GM21723 (cell line): ENCODE measurements at regions not wholly inside any gene's neighbourhood (a gene's known extent, or its start where the extent isn't known, plus 50 kb on each side); places are given as distances from the start of the nearest gene placed in this dataset.
"Not testable (repeated sequence)": the region's sequence is repeated elsewhere in the genome, so short reads cannot be mapped to it uniquely, and the experiment has no call there.

Experiments used
- ATAC-seq: cut with Tn5 transposase; IDR thresholded peaks from one replicate; pipeline ENCODE4 v1.9.1; 2021; ENCODE audit warnings: mild to moderate bottlenecking, moderate library complexity; ENCODE audit not compliant: unreplicated experiment

DNA sequence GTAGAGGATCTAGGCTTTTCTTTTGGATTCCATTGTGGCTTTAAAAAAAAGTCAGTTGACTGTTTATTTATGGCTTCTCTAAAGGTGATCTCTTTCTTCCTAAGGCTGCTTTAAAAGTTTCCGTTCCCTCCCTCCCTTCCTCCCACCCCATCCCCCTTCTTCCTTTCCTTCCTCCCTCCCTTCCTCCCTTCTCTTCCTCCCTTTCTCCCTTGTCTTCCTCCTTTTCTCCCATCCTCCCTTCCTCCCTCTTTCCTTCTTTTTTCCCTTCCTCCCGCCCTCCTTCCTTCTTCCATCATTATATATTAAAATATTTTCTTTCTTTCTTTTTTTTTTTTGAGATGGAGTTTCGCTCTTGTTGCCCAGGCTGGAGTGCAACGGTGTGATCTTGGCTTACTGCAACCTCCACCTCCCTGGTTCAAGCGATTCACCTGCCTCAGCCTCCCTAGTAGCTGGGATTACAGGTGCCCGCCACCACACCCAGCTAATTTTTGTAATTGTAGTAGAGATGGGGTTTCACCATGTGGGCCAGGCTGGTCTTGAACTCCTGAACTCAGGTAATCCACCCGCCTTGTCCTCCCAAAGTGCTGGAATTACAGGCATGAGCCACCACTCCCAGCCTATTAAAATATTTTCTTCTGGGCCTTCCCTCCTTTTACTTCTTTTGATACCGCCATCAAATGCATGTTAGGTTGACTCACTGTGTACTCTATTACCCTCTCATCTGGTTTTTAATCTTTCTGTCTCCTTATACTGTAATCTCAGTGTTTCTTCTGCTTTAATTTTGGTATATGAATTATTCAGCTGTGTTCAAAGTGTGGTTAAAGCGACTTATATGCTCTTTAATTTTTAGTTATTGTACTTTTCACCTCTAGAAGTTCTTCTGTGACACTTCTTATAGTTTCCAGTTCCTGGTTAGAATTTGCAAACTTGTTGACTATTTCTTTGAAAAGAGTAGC lies 59.2 kb upstream of the ATP5PO start:
- no peak for ATAC-seq

DNA sequence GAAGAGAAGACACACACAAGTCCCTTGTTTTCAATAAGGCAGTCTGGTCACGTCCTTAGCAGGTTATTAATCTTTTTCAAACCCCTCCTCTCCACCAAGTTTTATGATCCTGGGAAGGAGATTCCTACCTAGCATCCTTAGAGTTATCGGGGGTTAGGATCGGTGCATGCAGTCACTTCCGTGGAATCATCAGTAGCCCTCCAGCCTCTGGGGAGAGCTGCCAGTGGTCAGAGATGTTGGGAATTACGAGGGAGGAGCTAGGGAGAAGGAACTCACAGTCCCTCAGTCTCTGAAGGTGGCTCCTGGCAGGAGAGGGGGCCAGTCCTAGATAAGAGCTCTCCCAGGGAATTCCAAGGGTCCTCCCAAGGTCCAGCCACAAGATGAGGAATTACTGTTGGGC lies 57.7 kb upstream of the ATP5PO start:
- no peak for ATAC-seq

DNA sequence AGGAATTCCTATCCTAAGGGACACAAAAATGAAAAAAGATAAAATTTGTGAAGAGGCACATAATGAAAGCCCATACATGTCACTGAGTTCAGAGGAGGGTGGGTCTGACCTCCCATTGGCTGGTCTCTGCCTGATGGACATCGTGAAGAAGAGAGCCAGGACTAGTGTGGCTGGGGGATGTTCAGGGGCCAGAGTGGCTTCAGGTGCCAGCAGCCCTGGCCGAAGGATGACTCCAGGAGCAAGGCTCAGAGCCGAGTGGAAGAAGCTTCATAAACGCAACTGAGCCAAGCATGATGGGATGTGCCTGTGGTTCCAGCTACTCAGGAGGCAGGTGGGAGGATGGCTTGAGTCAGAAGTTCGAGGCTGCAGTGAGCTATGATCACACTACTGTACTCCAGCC lies 56.9 kb upstream of the ATP5PO start:
- no peak for ATAC-seq

DNA sequence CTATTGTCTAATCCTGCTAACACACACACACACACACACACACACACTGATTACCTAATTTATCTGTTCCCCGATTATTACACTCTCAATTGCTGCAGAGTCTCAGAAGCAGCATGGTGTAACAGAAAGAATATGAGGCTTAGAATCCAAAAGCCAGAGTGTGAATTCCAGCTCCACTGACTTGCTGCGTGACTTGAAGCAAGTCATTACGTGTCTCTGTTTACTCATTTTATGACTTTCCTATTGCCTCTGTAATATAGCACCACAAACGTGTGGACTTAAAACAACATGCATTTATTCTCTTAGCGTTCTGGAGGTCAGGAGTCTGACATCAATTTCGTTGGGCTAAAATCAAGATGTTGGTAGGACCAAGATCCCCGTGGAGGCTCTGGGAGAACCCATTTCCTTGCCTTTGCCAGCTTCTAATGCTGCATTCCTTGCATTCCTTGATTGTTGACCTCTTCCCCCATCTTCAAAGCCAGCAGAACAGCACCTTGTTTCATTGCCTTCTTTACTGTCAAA lies 55.9 kb upstream of the ATP5PO start:
- ATAC-seq, result no peak

DNA sequence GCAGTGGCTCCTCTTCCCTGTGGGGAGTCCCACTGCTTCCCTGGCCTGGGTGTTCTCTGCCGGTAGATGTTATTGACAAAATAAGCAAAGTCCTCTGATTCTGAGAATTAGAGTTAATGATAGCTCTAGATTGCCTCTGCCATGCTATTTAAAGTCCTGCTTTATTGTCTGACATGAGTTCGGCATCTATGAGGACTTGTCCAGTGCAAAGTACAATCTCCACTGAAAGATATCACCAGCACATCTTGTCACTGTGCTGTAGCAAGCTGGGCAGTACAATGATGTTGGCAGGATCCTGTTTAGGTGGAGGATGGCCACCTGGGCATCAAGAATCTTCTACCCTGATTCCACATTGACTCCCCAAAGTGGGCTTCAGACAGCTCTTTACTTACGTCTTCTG lies 54.0 kb upstream of the ATP5PO start:
- ATAC-seq, result no peak

DNA sequence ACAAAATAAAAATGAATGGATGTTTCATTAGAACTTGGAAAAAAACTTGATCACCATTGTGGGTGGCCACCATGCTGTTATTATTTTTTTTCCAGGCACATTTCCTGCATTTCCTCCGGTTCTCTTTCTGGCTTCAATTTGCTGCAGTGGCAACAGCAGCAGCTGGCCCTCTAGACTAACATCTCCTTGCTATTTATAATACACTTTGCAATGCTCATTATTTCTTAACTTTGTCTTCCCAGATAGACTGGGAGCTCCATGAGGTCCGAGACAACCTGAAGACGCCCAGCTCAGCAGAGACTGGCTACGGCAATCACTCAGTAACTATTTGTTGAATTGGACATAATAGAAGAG lies 53.4 kb upstream of the ATP5PO start:
- no peak for ATAC-seq

DNA sequence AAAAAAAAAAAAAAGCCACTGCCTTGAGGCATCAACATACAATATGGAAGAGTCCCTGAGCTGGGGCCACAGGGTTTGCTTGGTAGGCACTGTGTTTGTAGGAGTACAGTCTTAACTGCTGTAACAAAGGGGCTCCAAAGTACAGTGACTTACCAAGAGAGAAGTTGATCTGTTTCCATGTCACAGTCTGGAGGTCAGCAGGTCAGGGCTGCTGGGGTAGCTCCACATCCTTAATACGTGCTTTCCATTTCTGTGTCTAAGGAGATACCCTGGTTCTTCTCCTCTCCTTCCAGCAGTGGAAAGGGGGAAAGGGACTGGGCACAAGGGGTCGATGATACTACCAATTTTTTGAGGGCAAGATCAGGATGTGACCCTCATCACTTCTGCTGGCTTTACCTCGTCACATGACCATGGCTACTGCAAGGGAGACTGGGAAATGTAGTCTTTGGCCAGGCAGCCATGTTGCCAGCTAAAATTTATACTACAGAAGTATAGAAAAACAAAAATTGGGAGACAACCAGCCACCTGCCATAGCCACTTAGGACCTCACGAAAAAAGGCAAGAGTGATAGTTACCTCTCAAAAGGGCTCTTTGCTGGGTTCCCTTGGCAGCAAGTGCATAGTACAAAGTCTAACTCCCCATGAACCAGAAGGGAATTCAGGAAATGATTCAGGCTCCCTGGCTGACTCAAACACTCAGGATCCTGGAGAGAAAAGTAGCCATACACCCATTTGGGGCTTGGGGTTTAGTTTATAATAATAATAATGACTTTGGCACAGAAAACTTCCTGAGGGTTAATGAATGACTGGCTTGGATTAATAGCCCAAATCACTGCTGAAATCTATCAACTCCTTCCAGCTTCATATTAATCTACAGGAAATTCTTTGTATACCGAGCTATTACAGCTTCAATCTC lies 52.7 kb upstream of the ATP5PO start:
- ATAC-seq, result peak; percentile 88

DNA sequence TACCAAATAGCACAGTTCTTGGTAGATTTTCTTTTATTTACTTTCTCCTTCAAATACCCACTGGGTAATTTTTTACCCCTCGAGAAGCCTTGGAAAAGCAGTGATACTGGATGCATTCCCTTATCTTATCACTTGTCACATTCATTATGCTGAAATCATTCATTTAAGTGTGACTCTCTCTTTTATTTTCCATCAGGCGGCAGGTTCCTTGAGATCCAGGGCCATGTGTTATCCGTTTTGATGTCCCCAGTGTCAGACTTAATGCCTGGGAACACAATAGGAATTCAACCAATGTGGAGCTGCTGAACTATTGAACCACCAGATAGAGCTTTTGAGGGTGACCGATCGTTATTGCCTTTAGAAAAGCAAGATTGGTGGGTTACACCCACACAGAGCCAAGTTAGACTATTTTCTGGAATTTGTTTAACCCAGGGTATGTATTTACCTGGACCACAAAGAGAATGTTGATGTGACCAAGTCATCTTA lies 51.5 kb upstream of the ATP5PO start:
- no peak for ATAC-seq

DNA sequence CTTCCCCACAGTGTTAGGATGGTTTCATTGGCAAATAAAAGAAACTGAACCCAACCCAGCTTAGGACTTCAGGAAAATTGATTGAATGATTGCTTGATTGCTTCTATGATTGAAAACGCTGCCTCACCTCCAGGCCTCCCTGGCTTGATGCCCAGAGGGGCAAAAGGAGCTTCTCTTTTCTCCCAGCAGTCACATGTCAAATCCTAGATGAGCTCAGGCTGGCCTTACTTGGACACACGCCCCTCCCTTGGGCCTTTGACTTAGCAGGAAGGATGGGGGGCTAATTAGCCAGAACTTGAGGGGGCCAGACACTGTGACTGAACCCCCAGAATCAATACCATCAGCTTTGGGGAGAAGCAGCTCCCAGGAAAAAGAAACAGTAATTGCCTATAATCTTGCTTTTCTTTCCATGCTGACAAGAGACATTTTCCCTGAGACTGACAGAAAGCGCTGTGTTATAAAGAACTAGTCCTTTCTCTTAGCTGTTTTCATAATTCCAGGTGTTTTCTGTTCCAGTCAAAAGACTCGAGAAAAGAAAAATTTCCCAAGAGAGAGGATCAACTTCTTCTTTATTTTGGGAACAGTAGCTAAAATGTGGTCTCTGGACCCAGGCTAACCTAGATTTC lies 50.8 kb upstream of the ATP5PO start:
- ATAC-seq, result no peak

DNA sequence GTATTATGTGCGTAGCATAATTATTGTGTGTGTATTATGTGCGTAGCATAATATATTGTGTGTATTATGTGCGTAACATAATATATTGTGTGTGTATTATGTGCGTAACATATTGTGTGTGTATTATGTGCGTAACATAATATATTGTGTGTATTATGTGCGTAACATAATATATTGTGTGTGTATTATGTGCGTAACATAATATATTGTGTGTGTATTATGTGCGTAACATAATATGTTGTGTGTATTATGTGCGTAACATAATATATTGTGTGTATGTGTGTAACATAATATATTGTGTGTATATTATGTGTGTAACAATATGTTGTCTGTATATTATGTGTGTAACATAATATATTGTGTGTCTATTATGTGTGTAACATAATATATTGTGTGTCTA lies 50.1 kb upstream of the ATP5PO start:
- not testable (repeated sequence) for ATAC-seq
